Fibroblast of pulmonary artery (primary cell): ENCODE measurements at regions not wholly inside any gene's neighbourhood (a gene's known extent, or its start where the extent isn't known, plus 50 kb on each side); places are given as distances from the start of the nearest gene placed in this dataset.

Experiments
- DNase-seq: peaks from one replicate; pipeline ENCODE4 v3.0.0-alpha.2; 2010; ENCODE audit warnings: low read depth
- H3K4me3 ChIP-seq: replicated peaks from 2 replicates; pipeline ENCODE4 v1.5.1; 2011; ENCODE audit warnings: low read depth, mild to moderate bottlenecking, control low read depth, low read length, moderate library complexity
- TF ChIP-seq, protein P1 (sequence below): IDR thresholded peaks from 2 replicates; pipeline ENCODE4 v1.5.1; 2011; ENCODE audit warnings: mild to moderate bottlenecking, control low read depth, low read length, inconsistent platforms; ENCODE audit errors: missing control alignments

- H3K4me3 ChIP-seq: no peak overlapping the region
- no peak for DNase-seq
- TF ChIP-seq, protein P1, sequence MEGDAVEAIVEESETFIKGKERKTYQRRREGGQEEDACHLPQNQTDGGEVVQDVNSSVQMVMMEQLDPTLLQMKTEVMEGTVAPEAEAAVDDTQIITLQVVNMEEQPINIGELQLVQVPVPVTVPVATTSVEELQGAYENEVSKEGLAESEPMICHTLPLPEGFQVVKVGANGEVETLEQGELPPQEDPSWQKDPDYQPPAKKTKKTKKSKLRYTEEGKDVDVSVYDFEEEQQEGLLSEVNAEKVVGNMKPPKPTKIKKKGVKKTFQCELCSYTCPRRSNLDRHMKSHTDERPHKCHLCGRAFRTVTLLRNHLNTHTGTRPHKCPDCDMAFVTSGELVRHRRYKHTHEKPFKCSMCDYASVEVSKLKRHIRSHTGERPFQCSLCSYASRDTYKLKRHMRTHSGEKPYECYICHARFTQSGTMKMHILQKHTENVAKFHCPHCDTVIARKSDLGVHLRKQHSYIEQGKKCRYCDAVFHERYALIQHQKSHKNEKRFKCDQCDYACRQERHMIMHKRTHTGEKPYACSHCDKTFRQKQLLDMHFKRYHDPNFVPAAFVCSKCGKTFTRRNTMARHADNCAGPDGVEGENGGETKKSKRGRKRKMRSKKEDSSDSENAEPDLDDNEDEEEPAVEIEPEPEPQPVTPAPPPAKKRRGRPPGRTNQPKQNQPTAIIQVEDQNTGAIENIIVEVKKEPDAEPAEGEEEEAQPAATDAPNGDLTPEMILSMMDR: no peak
Measured at GRCh38 chr2:62576276-62576939, 70.4 kb upstream of the TMEM17 start.

GRCh38 chr2:62573936-62574335 lies 67.9 kb upstream of the TMEM17 start:
- H3K4me3 ChIP-seq: no peak overlapping the region
- TF ChIP-seq, protein P1: no peak
- no peak for DNase-seq

GRCh38 chr2:62573137-62573731 lies 67.2 kb upstream of the TMEM17 start:
- no peak overlapping the region for H3K4me3 ChIP-seq
- TF ChIP-seq, protein P1: no peak
- peak; percentile 20 for DNase-seq

DNA sequence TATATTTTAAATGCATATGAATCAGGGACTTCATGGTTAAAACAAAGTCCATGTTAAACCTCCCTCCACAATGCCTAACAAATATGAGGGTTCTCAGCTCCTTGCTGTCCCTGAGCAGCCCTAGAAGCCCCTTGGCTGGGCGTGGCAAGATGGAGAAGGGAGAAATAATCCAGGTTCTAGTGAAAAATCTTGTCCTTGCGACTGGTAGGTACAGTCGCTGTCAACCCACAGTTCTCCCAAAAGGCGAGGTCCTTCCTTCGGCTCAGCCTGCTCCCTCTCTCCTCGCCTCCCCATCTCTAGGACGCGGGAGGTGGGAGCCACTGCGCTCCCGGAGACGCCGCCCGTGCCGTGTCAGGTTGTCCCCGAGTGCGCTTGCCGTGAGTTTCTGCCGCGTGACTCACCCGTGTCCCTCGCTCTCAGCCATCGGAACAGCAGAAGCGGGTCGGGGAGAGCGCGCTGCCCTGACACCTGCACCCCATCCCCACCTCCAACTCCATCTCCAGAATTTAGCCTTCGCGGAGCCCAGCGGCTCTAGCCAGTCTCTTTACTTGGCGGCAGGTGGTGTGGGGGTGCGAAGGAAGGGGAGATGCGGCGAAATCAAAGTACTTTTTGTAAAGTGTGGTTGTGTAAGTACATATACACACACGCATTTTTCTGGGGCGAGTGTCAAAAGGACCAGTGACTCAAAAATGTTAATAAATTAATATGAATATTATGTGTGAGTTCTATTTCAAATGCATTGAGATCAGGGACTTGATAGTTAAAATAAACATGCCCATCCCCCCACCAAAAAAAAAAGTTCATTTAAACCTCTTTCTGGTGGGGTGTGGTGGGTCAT lies 65.1 kb upstream of the TMEM17 start:
- peak overlapping the region; percentile 19 for H3K4me3 ChIP-seq
- DNase-seq: no peak
- TF ChIP-seq, protein P1: no peak

GRCh38 chr2:62569907-62570841 lies 64.2 kb upstream of the TMEM17 start:
- H3K4me3 ChIP-seq: no peak overlapping the region
- DNase-seq: no peak
- TF ChIP-seq, protein P1: no peak
